Left lung (tissue), 4 donors: ENCODE measurements at regions not wholly inside any gene's neighbourhood (a gene's known extent, or its start where the extent isn't known, plus 50 kb on each side); places are given as distances from the start of the nearest gene placed in this dataset.

Source experiments
- ATAC-seq: fragments of 200-7000 bp; cut with Tn5 transposase; one replicate; pipeline ENCODE4 v1.9.1; 2020; ENCODE audit warnings: moderate library complexity
- DNase-seq, 4 donors: peaks; one replicate each; pipeline ENCODE4 v3.0.0-alpha.2; 2013 to 2020
- H3K27ac ChIP-seq, 2 donors: fragments of 200-600 bp; sonication (generic) in 1 of 2; one replicate each; pipeline versions ENCODE4 v1.5.0 to v1.8.0; 2020 to 2021
- H3K27me3 ChIP-seq, 2 donors: fragments of 200-600 bp; sonication (generic) in 1 of 2; one replicate each; pipeline versions ENCODE4 v1.5.0 to v1.8.0; 2020 to 2021
- H3K36me3 ChIP-seq, 2 donors: fragments of 200-600 bp; sonication (generic) in 1 of 2; one replicate each; pipeline versions ENCODE4 v1.5.0 to v1.8.0; 2020 to 2021
- H3K4me1 ChIP-seq, 2 donors: fragments of 200-600 bp; one replicate each; pipeline ENCODE4 v1.8.0; 2021
- H3K4me3 ChIP-seq, 2 donors: fragments of 200-600 bp; sonication (generic) in 1 of 2; one replicate each; pipeline versions ENCODE4 v1.5.0 to v1.8.0; 2020 to 2021; ENCODE audit warnings: mild to moderate bottlenecking in 1 of 2
- H3K9me3 ChIP-seq, 2 donors: fragments of 200-600 bp; sonication (generic) in 1 of 2; one replicate each; pipeline versions ENCODE4 v1.5.0 to v1.8.0; 2020 to 2021
- intact Hi-C, 2 donors: fragments of 100-400 bp; cut with DNase I; formaldehyde crosslinking; loops; one replicate each; pipeline versions ENCODE4 v1.11.2 to v1.14.2; 2022
- TF ChIP-seq, protein P1 (sequence below), 2 donors: fragments of 200-600 bp; sonication (generic) in 1 of 2; IDR thresholded peaks; one replicate each; pipeline versions ENCODE4 v1.5.0 to v1.8.0; 2021; ENCODE audit warnings: antibody characterized with exemption in 2 of 2
- donor health status: DM: no; HTN: yes; CAD: no.
- donor health status: DM: no; HTN: no; CAD: no.

- DNase-seq, result no peak
- ATAC-seq, result no peak
- intact Hi-C loops, result no loop called here
- no peaks in the 10 kb centered on the region for H3K4me1 ChIP-seq
- no peaks in the 10 kb centered on the region for H3K27me3 ChIP-seq
- H3K4me3 ChIP-seq, result no peak overlapping the region
- TF ChIP-seq, protein P1, sequence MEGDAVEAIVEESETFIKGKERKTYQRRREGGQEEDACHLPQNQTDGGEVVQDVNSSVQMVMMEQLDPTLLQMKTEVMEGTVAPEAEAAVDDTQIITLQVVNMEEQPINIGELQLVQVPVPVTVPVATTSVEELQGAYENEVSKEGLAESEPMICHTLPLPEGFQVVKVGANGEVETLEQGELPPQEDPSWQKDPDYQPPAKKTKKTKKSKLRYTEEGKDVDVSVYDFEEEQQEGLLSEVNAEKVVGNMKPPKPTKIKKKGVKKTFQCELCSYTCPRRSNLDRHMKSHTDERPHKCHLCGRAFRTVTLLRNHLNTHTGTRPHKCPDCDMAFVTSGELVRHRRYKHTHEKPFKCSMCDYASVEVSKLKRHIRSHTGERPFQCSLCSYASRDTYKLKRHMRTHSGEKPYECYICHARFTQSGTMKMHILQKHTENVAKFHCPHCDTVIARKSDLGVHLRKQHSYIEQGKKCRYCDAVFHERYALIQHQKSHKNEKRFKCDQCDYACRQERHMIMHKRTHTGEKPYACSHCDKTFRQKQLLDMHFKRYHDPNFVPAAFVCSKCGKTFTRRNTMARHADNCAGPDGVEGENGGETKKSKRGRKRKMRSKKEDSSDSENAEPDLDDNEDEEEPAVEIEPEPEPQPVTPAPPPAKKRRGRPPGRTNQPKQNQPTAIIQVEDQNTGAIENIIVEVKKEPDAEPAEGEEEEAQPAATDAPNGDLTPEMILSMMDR (IDR thresholded peaks at IDR 0.05), result no peak
- H3K9me3 ChIP-seq, result no peaks in the 10 kb centered on the region
- H3K27ac ChIP-seq, result no peak overlapping the region
- no peaks in the 10 kb centered on the region for H3K36me3 ChIP-seq
Measured at GRCh38 chr3:88535563-88535962, 385.8 kb downstream of the C3orf38 start.

- H3K9me3 ChIP-seq, result peaks cover 0 to 25% of the 10 kb centered on the region in 2 donors
- no peak for ATAC-seq
- intact Hi-C loops, result no loop called here
- no peaks in the 10 kb centered on the region for H3K4me1 ChIP-seq
- DNase-seq, result no peak
- no peaks in the 10 kb centered on the region for H3K27me3 ChIP-seq
- TF ChIP-seq, protein P1 (IDR thresholded peaks at IDR 0.05), result no peak
- H3K4me3 ChIP-seq, result no peak overlapping the region
- H3K27ac ChIP-seq, result no peak overlapping the region
- no peaks in the 10 kb centered on the region for H3K36me3 ChIP-seq
Measured at GRCh38 chr3:88542916-88543315, 393.2 kb downstream of the C3orf38 start.

DNA sequence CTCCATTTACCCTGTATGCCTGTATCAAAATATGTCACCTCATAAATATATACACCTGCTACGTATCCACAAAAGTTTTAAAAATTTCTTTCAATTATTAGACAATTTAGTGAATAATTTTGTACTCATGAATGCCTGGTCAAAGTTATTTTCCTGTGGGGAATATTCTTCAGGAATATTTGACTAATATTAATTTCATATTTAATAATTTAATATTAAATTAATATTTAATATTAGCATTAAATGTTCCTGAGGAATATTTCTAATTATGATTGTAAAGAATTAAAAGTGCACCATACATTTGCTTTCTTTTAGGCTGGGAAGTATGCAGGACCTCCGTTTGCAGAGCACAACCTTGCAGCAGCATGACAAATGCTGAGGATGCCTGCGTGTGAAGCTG lies 422.7 kb downstream of the C3orf38 start:
- Histone ChIP-seq H3K36me3 (no peaks in the 10 kb centered on the region), H3K9me3 (peaks cover 0 to 25% of the 10 kb centered on the region in 2 donors), H3K4me3 (no peak overlapping the region), H3K4me1 (no peaks in the 10 kb centered on the region), H3K27me3 (no peaks in the 10 kb centered on the region), H3K27ac (no peak overlapping the region)
- intact Hi-C loops, result no loop called here
- no peak for DNase-seq
- no peak for ATAC-seq
- TF ChIP-seq, protein P1 (IDR thresholded peaks at IDR 0.05), result no peak

- ATAC-seq, result no peak
- no peak overlapping the region for H3K27ac ChIP-seq
- no peaks in the 10 kb centered on the region for H3K4me1 ChIP-seq
- no peak for DNase-seq
- no peaks in the 10 kb centered on the region for H3K27me3 ChIP-seq
- intact Hi-C loops, result no loop called here
- H3K4me3 ChIP-seq, result no peak overlapping the region
- TF ChIP-seq, protein P1 (IDR thresholded peaks at IDR 0.05), result no peak
- peaks cover 0 to 20% of the 10 kb centered on the region in 2 donors for H3K9me3 ChIP-seq
- no peaks in the 10 kb centered on the region for H3K36me3 ChIP-seq
Measured at GRCh38 chr3:88573472-88573871, 423.7 kb downstream of the C3orf38 start.

- Histone ChIP-seq H3K27ac (no peak overlapping the region), H3K9me3 (peaks cover 0 to 20% of the 10 kb centered on the region in 2 donors), H3K4me3 (no peak overlapping the region), H3K36me3 (no peaks in the 10 kb centered on the region), H3K27me3 (no peaks in the 10 kb centered on the region), H3K4me1 (no peaks in the 10 kb centered on the region)
- intact Hi-C loops, result no loop called here
- no peak for ATAC-seq
- no peak for DNase-seq
- TF ChIP-seq, protein P1 (IDR thresholded peaks at IDR 0.05), result no peak
Measured at GRCh38 chr3:88574146-88574545, 424.4 kb downstream of the C3orf38 start.
